ENCODE measurements at regions not wholly inside any gene's neighbourhood (a gene's known extent, or its start where the extent isn't known, plus 50 kb on each side); places are given as distances from the start of the nearest gene placed in this dataset.

- TF ChIP-seq CTCF (IDR thresholded peaks at IDR 0.05) (no peak), RAD21 (IDR thresholded peaks at IDR 0.05; ENCODE audit: low read length) (no peak), ELF1 (IDR thresholded peaks at IDR 0.05) (no peak), YY1 (IDR thresholded peaks at IDR 0.05; ENCODE audit: low read depth) (no peak), USF2 (IDR thresholded peaks at IDR 0.05; ENCODE audit: borderline replicate concordance, low read depth, low read length) (no peak), USF1 (IDR thresholded peaks at IDR 0.05; ENCODE audit: borderline replicate concordance, low read depth) (no peak), JUND (IDR thresholded peaks at IDR 0.05) (no peak), TAF1 (IDR thresholded peaks at IDR 0.05; ENCODE audit: borderline replicate concordance, low read depth, low read length) (no peak), POLR2AphosphoS5 (IDR thresholded peaks at IDR 0.05; ENCODE audit: low read depth, low read length) (no peak), GABPA (IDR thresholded peaks at IDR 0.05; ENCODE audit: low read depth) (no peak)
Measured at GRCh38 chr14:76948976-76949375, 79.5 kb downstream of the IRF2BPL start.
